ENCODE measurements at regions not wholly inside any gene's neighbourhood (a gene's known extent, or its start where the extent isn't known, plus 50 kb on each side); places are given as distances from the start of the nearest gene placed in this dataset.

GRCh38 chr1:68375919-68376318, 73.8 kb downstream of the RPE65 start:
- no TSS peak for BruUV-seq (replicated peaks)
- no peak for TF ChIP-seq CTCF (conservative IDR thresholded peaks at IDR 0.05; ENCODE audit: low read depth, low read length)
- TF ChIP-seq EZH2 (IDR thresholded peaks at IDR 0.05; ENCODE audit: borderline replicate concordance, low read depth, low read length, poor library complexity, severe bottlenecking) = no peak
- H3K4me1 ChIP-seq (ENCODE audit: insufficient read depth, low read length, poor library complexity, severe bottlenecking) = peaks cover 6% of the 10 kb centered on the region
- H3K27me3 ChIP-seq (replicated peaks; ENCODE audit: insufficient read depth, low read depth, low read length, poor library complexity) = no peaks in the 10 kb centered on the region
- ChIA-PET POLR2A (ENCODE audit: low non-redundant PET) (no interaction called here), CTCF (no interaction called here)
- intact Hi-C loops (cut with micrococcal nuclease; ENCODE audit: unreplicated experiment) = no loop called here
- H3K9me3 ChIP-seq (ENCODE audit: low read depth, low read length, poor library complexity, severe bottlenecking) = no peaks in the 10 kb centered on the region
- no peak overlapping the region for H3K4me3 ChIP-seq (ENCODE audit: low read depth, low read length, poor library complexity, severe bottlenecking)
- no peak overlapping the region for H3K27ac ChIP-seq (ENCODE audit: low read depth, low read length, poor library complexity, severe bottlenecking)
- H3K36me3 ChIP-seq (ENCODE audit: insufficient read depth, low read length, poor library complexity, severe bottlenecking) = no peaks in the 10 kb centered on the region
- no peak for DNase-seq (ENCODE audit: low spot score)

- Histone ChIP-seq H3K36me3 (ENCODE audit: insufficient read depth, low read length, poor library complexity, severe bottlenecking) (no peaks in the 10 kb centered on the region), H3K27me3 (replicated peaks; ENCODE audit: insufficient read depth, low read depth, low read length, poor library complexity) (no peaks in the 10 kb centered on the region), H3K4me3 (ENCODE audit: low read depth, low read length, poor library complexity, severe bottlenecking) (no peak overlapping the region), H3K27ac (ENCODE audit: low read depth, low read length, poor library complexity, severe bottlenecking) (no peak overlapping the region), H3K9me3 (ENCODE audit: low read depth, low read length, poor library complexity, severe bottlenecking) (no peaks in the 10 kb centered on the region), H3K4me1 (ENCODE audit: insufficient read depth, low read length, poor library complexity, severe bottlenecking) (no peaks in the 10 kb centered on the region)
- no peak for TF ChIP-seq CTCF (conservative IDR thresholded peaks at IDR 0.05; ENCODE audit: low read depth, low read length)
- no peak for TF ChIP-seq EZH2 (IDR thresholded peaks at IDR 0.05; ENCODE audit: borderline replicate concordance, low read depth, low read length, poor library complexity, severe bottlenecking)
- ChIA-PET CTCF (interaction anchor here (0.7 kb wide), 1 partner anchor 215 kb away, joined by 4 read pairs; no protein-coding TSS in a partner anchor), POLR2A (ENCODE audit: low non-redundant PET) (no interaction called here)
- BruUV-seq (replicated peaks) = no TSS peak
- DNase-seq (ENCODE audit: low spot score) = no peak
- intact Hi-C loops (cut with micrococcal nuclease; ENCODE audit: unreplicated experiment) = no loop called here
Measured at GRCh38 chr1:68373173-68373572, 76.6 kb downstream of the RPE65 start.

- intact Hi-C loops (cut with micrococcal nuclease; ENCODE audit: unreplicated experiment) = no loop called here
- no peak overlapping the region for H3K4me3 ChIP-seq (ENCODE audit: low read depth, low read length, poor library complexity, severe bottlenecking)
- H3K27ac ChIP-seq (ENCODE audit: low read depth, low read length, poor library complexity, severe bottlenecking) = no peak overlapping the region
- BruUV-seq (replicated peaks) = no TSS peak
- ChIA-PET CTCF (interaction anchor here (0.7 kb wide), 1 partner anchor 214 kb away, joined by 4 read pairs; no protein-coding TSS in a partner anchor), POLR2A (ENCODE audit: low non-redundant PET) (no interaction called here)
- no peak for DNase-seq (ENCODE audit: low spot score)
- H3K9me3 ChIP-seq (ENCODE audit: low read depth, low read length, poor library complexity, severe bottlenecking) = no peaks in the 10 kb centered on the region
- no peaks in the 10 kb centered on the region for H3K36me3 ChIP-seq (ENCODE audit: insufficient read depth, low read length, poor library complexity, severe bottlenecking)
- TF ChIP-seq CTCF (conservative IDR thresholded peaks at IDR 0.05; ENCODE audit: low read depth, low read length) = no peak
- no peak for TF ChIP-seq EZH2 (IDR thresholded peaks at IDR 0.05; ENCODE audit: borderline replicate concordance, low read depth, low read length, poor library complexity, severe bottlenecking)
- H3K27me3 ChIP-seq (replicated peaks; ENCODE audit: insufficient read depth, low read depth, low read length, poor library complexity) = no peaks in the 10 kb centered on the region
- H3K4me1 ChIP-seq (ENCODE audit: insufficient read depth, low read length, poor library complexity, severe bottlenecking) = no peaks in the 10 kb centered on the region
Measured at GRCh38 chr1:68372487-68372886, 77.3 kb downstream of the RPE65 start.

All from A673 (cell line).